Trophoblast cell (in vitro differentiated cells and primary cell): ENCODE measurements at regions not wholly inside any gene's neighbourhood (a gene's known extent, or its start where the extent isn't known, plus 50 kb on each side); places are given as distances from the start of the nearest gene placed in this dataset.

Source experiments
- DNase-seq, 2 donors: peaks; one replicate each; pipeline ENCODE4 v3.0.0-alpha.2; 2016
- H2AFZ ChIP-seq: 2 replicates; pipeline ENCODE4 v1.6.1; 2013; ENCODE audit warnings: low read length, moderate library complexity, mild to moderate bottlenecking; ENCODE audit not compliant: insufficient read depth, poor library complexity
- H2AK5ac ChIP-seq: 2 replicates; pipeline ENCODE4 v1.6.1; 2013; ENCODE audit warnings: mild to moderate bottlenecking, low read length
- H2BK120ac ChIP-seq: 2 replicates; pipeline ENCODE4 v1.6.1; 2013; ENCODE audit warnings: low read length, mild to moderate bottlenecking, moderate library complexity; ENCODE audit not compliant: insufficient read depth, poor library complexity
- H2BK12ac ChIP-seq: 2 replicates; pipeline ENCODE4 v1.6.1; 2013; ENCODE audit warnings: mild to moderate bottlenecking, low read length, moderate library complexity
- H2BK5ac ChIP-seq: 2 replicates; pipeline ENCODE4 v1.6.1; 2013; ENCODE audit warnings: low read length, low read depth, moderate library complexity, mild to moderate bottlenecking; ENCODE audit not compliant: poor library complexity
- H3K14ac ChIP-seq: 2 replicates; pipeline ENCODE4 v1.6.1; 2013; ENCODE audit warnings: mild to moderate bottlenecking, low read length
- H3K18ac ChIP-seq: 2 replicates; pipeline ENCODE4 v1.6.1; 2013; ENCODE audit warnings: mild to moderate bottlenecking, low read length
- H3K23ac ChIP-seq: 2 replicates; pipeline ENCODE4 v1.6.1; 2013; ENCODE audit warnings: low read length
- H3K27ac ChIP-seq: 2 replicates; pipeline ENCODE4 v1.5.1; 2013; ENCODE audit warnings: low read depth, mild to moderate bottlenecking, inconsistent platforms, low read length, moderate library complexity
- H3K27me3 ChIP-seq: 2 replicates; pipeline ENCODE4 v1.6.1; 2013; ENCODE audit warnings: inconsistent platforms, mild to moderate bottlenecking, low read length, moderate library complexity; ENCODE audit not compliant: insufficient read depth
- H3K36me3 ChIP-seq, 2 experiments: 1 replicate in 1 of 2; 2 replicates in 1 of 2; pipeline ENCODE4 v1.6.1; 2013; ENCODE audit warnings: low read length in 2 of 2, mild to moderate bottlenecking in 2 of 2, moderate library complexity in 1 of 2; ENCODE audit not compliant: insufficient read depth in 2 of 2, control insufficient read depth in 1 of 2
- H3K4ac ChIP-seq: 2 replicates; pipeline ENCODE4 v1.6.1; 2013; ENCODE audit warnings: low read depth, mild to moderate bottlenecking, low read length, moderate library complexity
- H3K4me1 ChIP-seq, 2 experiments: 1 replicate in 1 of 2; 2 replicates in 1 of 2; pipeline ENCODE4 v1.6.1; 2013; ENCODE audit warnings: low read length in 2 of 2, mild to moderate bottlenecking in 2 of 2, moderate library complexity in 1 of 2; ENCODE audit not compliant: insufficient read depth in 2 of 2, control insufficient read depth in 1 of 2
- H3K4me2 ChIP-seq: 2 replicates; pipeline ENCODE4 v1.6.1; 2013; ENCODE audit warnings: inconsistent platforms, mild to moderate bottlenecking, low read length, moderate library complexity
- H3K4me3 ChIP-seq: 2 replicates; pipeline ENCODE4 v1.5.1; 2013; ENCODE audit warnings: mild to moderate bottlenecking, low read depth, low read length, inconsistent platforms
- H3K79me1 ChIP-seq: one replicate; pipeline ENCODE4 v1.6.1; 2013; ENCODE audit warnings: low read length
- H3K79me2 ChIP-seq: 2 replicates; pipeline ENCODE4 v1.6.1; 2013; ENCODE audit warnings: low read length, mild to moderate bottlenecking; ENCODE audit not compliant: control insufficient read depth, insufficient read depth, poor library complexity
- H3K9ac ChIP-seq: 2 replicates; pipeline ENCODE4 v1.6.1; 2013; ENCODE audit warnings: mild to moderate bottlenecking, low read length
- H3K9me3 ChIP-seq: 2 replicates; pipeline ENCODE4 v1.6.1; 2013; ENCODE audit warnings: low read depth, mild to moderate bottlenecking, control low read depth, inconsistent platforms, low read length; ENCODE audit not compliant: insufficient read depth
- H4K12ac ChIP-seq: 2 replicates; pipeline ENCODE4 v1.6.1; 2013; ENCODE audit warnings: low read depth, mild to moderate bottlenecking, low read length, moderate library complexity
- H4K8ac ChIP-seq: 2 replicates; pipeline ENCODE4 v1.6.1; 2013; ENCODE audit warnings: low read depth, mild to moderate bottlenecking, low read length, moderate library complexity
- H4K91ac ChIP-seq: one replicate; pipeline ENCODE4 v1.6.1; 2013; ENCODE audit warnings: low read depth, mild to moderate bottlenecking, low read length, moderate library complexity
- WGBS: extraction: QIAGEN DNeasy Blood & Tissue Kit; methylation state at CpG from one replicate; pipeline ENCODE4 v1.1.7; 2013; ENCODE audit warnings: missing lambda C conversion rate; ENCODE audit not compliant: insufficient read length, insufficient coverage; ENCODE audit errors: extremely low coverage; 5-methylcytosine and 5-hydroxymethylcytosine counted together

DNA sequence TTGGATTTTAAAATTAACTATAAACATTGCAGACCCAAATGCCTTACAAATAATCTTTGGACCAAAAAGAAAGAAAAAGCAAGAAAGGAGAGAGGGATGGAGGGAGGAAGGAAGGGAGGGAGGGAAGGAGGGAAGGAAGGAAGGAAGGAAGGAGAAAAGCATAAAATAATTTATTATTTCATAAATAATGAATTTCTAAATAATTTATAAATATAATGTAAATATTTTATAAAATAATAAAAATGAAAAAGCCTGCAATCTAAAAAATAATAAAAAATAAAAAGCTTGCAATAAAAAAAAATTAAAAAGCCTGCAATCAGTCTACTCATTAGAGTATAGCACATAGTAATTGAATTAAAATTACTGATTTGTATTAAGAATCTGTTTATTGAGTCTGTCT, 614.3 kb downstream of the ISL1 start:
- Histone ChIP-seq H3K23ac (no peak overlapping the region), H3K27ac (no peak overlapping the region), H2BK120ac (no peak overlapping the region), H4K8ac (no peak overlapping the region), H3K4me2 (no peak overlapping the region), H4K12ac (no peak overlapping the region), H3K9ac (no peak overlapping the region), H4K91ac (no peak overlapping the region), H3K4ac (no peak overlapping the region), H3K79me2 (no peaks in the 10 kb centered on the region), H2BK5ac (no peak overlapping the region), H2BK12ac (no peak overlapping the region), H3K79me1 (no peaks in the 10 kb centered on the region), H3K9me3 (no peaks in the 10 kb centered on the region), H3K14ac (no peak overlapping the region), H3K4me1 (no peaks in the 10 kb centered on the region), H3K18ac (no peak overlapping the region), H3K36me3 (no peaks in the 10 kb centered on the region), H2AFZ (no peak overlapping the region), H3K27me3 (no peaks in the 10 kb centered on the region), H2AK5ac (no peak overlapping the region), H3K4me3 (no peak overlapping the region)
- DNase-seq: no peak

GRCh38 chr5:51997949-51998348, 614.7 kb downstream of the ISL1 start:
- no peak for DNase-seq
- Histone ChIP-seq H3K4me1 (no peaks in the 10 kb centered on the region), H3K4me2 (no peak overlapping the region), H4K12ac (no peak overlapping the region), H2AK5ac (no peak overlapping the region), H3K9me3 (no peaks in the 10 kb centered on the region), H2BK12ac (no peak overlapping the region), H3K9ac (no peak overlapping the region), H3K23ac (no peak overlapping the region), H2BK5ac (no peak overlapping the region), H3K18ac (no peak overlapping the region), H4K8ac (no peak overlapping the region), H3K27ac (no peak overlapping the region), H4K91ac (no peak overlapping the region), H3K79me1 (no peaks in the 10 kb centered on the region), H3K4me3 (no peak overlapping the region), H3K4ac (no peak overlapping the region), H3K36me3 (no peaks in the 10 kb centered on the region), H3K27me3 (no peaks in the 10 kb centered on the region), H2BK120ac (no peak overlapping the region), H3K79me2 (no peaks in the 10 kb centered on the region), H3K14ac (no peak overlapping the region), H2AFZ (no peak overlapping the region)
- WGBS: no CpG with 5 or more reads among the region's 2 CpGs

- H3K36me3 ChIP-seq: no peaks in the 10 kb centered on the region
- no peak overlapping the region for H3K27ac ChIP-seq
- no peak overlapping the region for H3K4ac ChIP-seq
- no peak overlapping the region for H3K23ac ChIP-seq
- H2AK5ac ChIP-seq: no peak overlapping the region
- WGBS: no CpG with 5 or more reads among the region's 5 CpGs
- no peaks in the 10 kb centered on the region for H3K79me2 ChIP-seq
- no peaks in the 10 kb centered on the region for H3K79me1 ChIP-seq
- no peak overlapping the region for H2BK5ac ChIP-seq
- H2BK120ac ChIP-seq: no peak overlapping the region
- H3K4me1 ChIP-seq: no peaks in the 10 kb centered on the region
- no peak overlapping the region for H2BK12ac ChIP-seq
- no peaks in the 10 kb centered on the region for H3K27me3 ChIP-seq
- H3K4me3 ChIP-seq: no peak overlapping the region
- no peak overlapping the region for H3K4me2 ChIP-seq
- no peak overlapping the region for H4K12ac ChIP-seq
- H3K14ac ChIP-seq: no peak overlapping the region
- peak; percentile 4 to 56 for DNase-seq
- no peak overlapping the region for H2AFZ ChIP-seq
- H4K91ac ChIP-seq: no peak overlapping the region
- H3K18ac ChIP-seq: no peak overlapping the region
- no peak overlapping the region for H3K9ac ChIP-seq
- no peaks in the 10 kb centered on the region for H3K9me3 ChIP-seq
- H4K8ac ChIP-seq: no peak overlapping the region
These were observed 624.1 kb downstream of the ISL1 start for GRCh38 chr5:52007230-52007858.

DNA sequence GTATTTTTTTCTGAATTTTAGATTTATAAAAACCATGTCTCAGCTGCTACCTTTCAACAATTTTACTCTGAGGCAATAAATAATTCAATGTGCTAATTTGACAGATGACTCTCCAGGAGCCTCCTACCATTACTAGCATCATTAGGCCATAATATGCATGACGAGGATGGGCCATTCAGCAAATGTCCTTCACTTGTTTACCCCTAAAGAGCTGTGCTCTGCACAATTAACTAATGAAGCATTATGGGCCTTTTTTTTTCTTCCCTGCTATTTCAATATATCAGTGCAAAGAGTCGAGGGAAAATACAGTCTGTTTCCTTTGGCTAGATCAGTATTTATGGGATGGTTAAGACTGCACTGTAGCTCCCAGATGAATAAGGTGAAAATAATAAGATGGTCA, 627.2 kb downstream of the ISL1 start:
- Histone ChIP-seq H3K14ac (no peak overlapping the region), H4K8ac (no peak overlapping the region), H3K79me2 (no peaks in the 10 kb centered on the region), H2BK5ac (no peak overlapping the region), H3K9ac (no peak overlapping the region), H3K9me3 (no peaks in the 10 kb centered on the region), H3K36me3 (no peaks in the 10 kb centered on the region), H4K91ac (no peak overlapping the region), H3K4me3 (no peak overlapping the region), H4K12ac (no peak overlapping the region), H3K4ac (no peak overlapping the region), H3K4me2 (no peak overlapping the region), H3K79me1 (no peaks in the 10 kb centered on the region), H3K4me1 (no peaks in the 10 kb centered on the region), H2AFZ (no peak overlapping the region), H3K18ac (no peak overlapping the region), H3K27ac (no peak overlapping the region), H3K23ac (no peak overlapping the region), H2BK12ac (no peak overlapping the region), H3K27me3 (no peaks in the 10 kb centered on the region), H2BK120ac (no peak overlapping the region), H2AK5ac (no peak overlapping the region)
- no peak for DNase-seq
- WGBS: no CpG with 5 or more reads among the region's 2 CpGs
